ENCODE measurements at regions not wholly inside any gene's neighbourhood (a gene's known extent, or its start where the extent isn't known, plus 50 kb on each side); places are given as distances from the start of the nearest gene placed in this dataset.
"Not testable (repeated sequence)": the region's sequence is repeated elsewhere in the genome, so short reads cannot be mapped to it uniquely, and the experiment has no call there.

- Histone ChIP-seq H3K9me3 (ENCODE audit: insufficient read depth, low read depth, low read length) (no peaks in the 10 kb centered on the region), H3K9ac (ENCODE audit: low read depth, low read length) (no peak overlapping the region), H3K36me3 (ENCODE audit: insufficient read depth, low read depth, low read length) (no peaks in the 10 kb centered on the region), H3K27ac (ENCODE audit: low read length) (no peak overlapping the region), H3K27me3 (ENCODE audit: insufficient read depth, low read length) (no peaks in the 10 kb centered on the region), H3K4me1 (ENCODE audit: insufficient read depth, low read length) (peaks cover 23% of the 10 kb centered on the region), H3K4me3 (ENCODE audit: low read length) (no peak overlapping the region)
Observed at GRCh38 chr12:33593753-33594152, 154.1 kb upstream of the SYT10 start.

GRCh38 chr12:33596061-33596460 is 156.4 kb upstream of the SYT10 start:
- Histone ChIP-seq H3K4me3 (ENCODE audit: low read length) (no peak overlapping the region), H3K36me3 (ENCODE audit: insufficient read depth, low read depth, low read length) (no peaks in the 10 kb centered on the region), H3K9me3 (ENCODE audit: insufficient read depth, low read depth, low read length) (no peaks in the 10 kb centered on the region), H3K9ac (ENCODE audit: low read depth, low read length) (no peak overlapping the region), H3K4me1 (ENCODE audit: insufficient read depth, low read length) (peaks cover 12% of the 10 kb centered on the region), H3K27ac (ENCODE audit: low read length) (no peak overlapping the region), H3K27me3 (ENCODE audit: insufficient read depth, low read length) (no peaks in the 10 kb centered on the region)

- peaks cover 8% of the 10 kb centered on the region for H3K4me1 ChIP-seq (ENCODE audit: insufficient read depth, low read length)
- H3K9me3 ChIP-seq (ENCODE audit: insufficient read depth, low read depth, low read length) = no peaks in the 10 kb centered on the region
- no peak overlapping the region for H3K9ac ChIP-seq (ENCODE audit: low read depth, low read length)
- no peaks in the 10 kb centered on the region for H3K36me3 ChIP-seq (ENCODE audit: insufficient read depth, low read depth, low read length)
- H3K27ac ChIP-seq (ENCODE audit: low read length) = no peak overlapping the region
- H3K27me3 ChIP-seq (ENCODE audit: insufficient read depth, low read length) = no peaks in the 10 kb centered on the region
- no peak overlapping the region for H3K4me3 ChIP-seq (ENCODE audit: low read length)
Observed at GRCh38 chr12:33596814-33597213, 157.2 kb upstream of the SYT10 start.

GRCh38 chr12:33602515-33602914 is 162.9 kb upstream of the SYT10 start:
- Histone ChIP-seq H3K27me3 (ENCODE audit: insufficient read depth, low read length) (no peaks in the 10 kb centered on the region), H3K4me1 (ENCODE audit: insufficient read depth, low read length) (peaks cover 6% of the 10 kb centered on the region), H3K36me3 (ENCODE audit: insufficient read depth, low read depth, low read length) (no peaks in the 10 kb centered on the region), H3K4me3 (ENCODE audit: low read length) (no peak overlapping the region), H3K9me3 (ENCODE audit: insufficient read depth, low read depth, low read length) (no peaks in the 10 kb centered on the region), H3K9ac (ENCODE audit: low read depth, low read length) (no peak overlapping the region), H3K27ac (ENCODE audit: low read length) (no peak overlapping the region)

GRCh38 chr12:33605757-33606156 is 166.1 kb upstream of the SYT10 start:
- Histone ChIP-seq H3K4me1 (ENCODE audit: insufficient read depth, low read length) (no peaks in the 10 kb centered on the region), H3K9ac (ENCODE audit: low read depth, low read length) (no peak overlapping the region), H3K9me3 (ENCODE audit: insufficient read depth, low read depth, low read length) (no peaks in the 10 kb centered on the region), H3K4me3 (ENCODE audit: low read length) (no peak overlapping the region), H3K27ac (ENCODE audit: low read length) (no peak overlapping the region), H3K36me3 (ENCODE audit: insufficient read depth, low read depth, low read length) (no peaks in the 10 kb centered on the region), H3K27me3 (ENCODE audit: insufficient read depth, low read length) (no peaks in the 10 kb centered on the region)

GRCh38 chr12:33609910-33610309 is 170.3 kb upstream of the SYT10 start:
- no peaks in the 10 kb centered on the region for H3K36me3 ChIP-seq (ENCODE audit: insufficient read depth, low read depth, low read length)
- H3K4me1 ChIP-seq (ENCODE audit: insufficient read depth, low read length) = no peaks in the 10 kb centered on the region
- no peaks in the 10 kb centered on the region for H3K9me3 ChIP-seq (ENCODE audit: insufficient read depth, low read depth, low read length)
- no peak overlapping the region for H3K4me3 ChIP-seq (ENCODE audit: low read length)
- no peaks in the 10 kb centered on the region for H3K27me3 ChIP-seq (ENCODE audit: insufficient read depth, low read length)
- no peak overlapping the region for H3K9ac ChIP-seq (ENCODE audit: low read depth, low read length)
- H3K27ac ChIP-seq (ENCODE audit: low read length) = no peak overlapping the region

GRCh38 chr12:33614630-33615029 is 175.0 kb upstream of the SYT10 start:
- H3K27me3 ChIP-seq (ENCODE audit: insufficient read depth, low read length) = no peaks in the 10 kb centered on the region
- no peak overlapping the region for H3K9ac ChIP-seq (ENCODE audit: low read depth, low read length)
- no peaks in the 10 kb centered on the region for H3K4me1 ChIP-seq (ENCODE audit: insufficient read depth, low read length)
- no peaks in the 10 kb centered on the region for H3K36me3 ChIP-seq (ENCODE audit: insufficient read depth, low read depth, low read length)
- H3K9me3 ChIP-seq (ENCODE audit: insufficient read depth, low read depth, low read length) = peaks cover 22% of the 10 kb centered on the region
- H3K27ac ChIP-seq (ENCODE audit: low read length) = no peak overlapping the region
- H3K4me3 ChIP-seq (ENCODE audit: low read length) = no peak overlapping the region

- no peak overlapping the region for H3K9ac ChIP-seq (ENCODE audit: low read depth, low read length)
- no peaks in the 10 kb centered on the region for H3K36me3 ChIP-seq (ENCODE audit: insufficient read depth, low read depth, low read length)
- no peak overlapping the region for H3K27ac ChIP-seq (ENCODE audit: low read length)
- H3K9me3 ChIP-seq (ENCODE audit: insufficient read depth, low read depth, low read length) = peaks cover 22% of the 10 kb centered on the region
- H3K4me3 ChIP-seq (ENCODE audit: low read length) = no peak overlapping the region
- no peaks in the 10 kb centered on the region for H3K4me1 ChIP-seq (ENCODE audit: insufficient read depth, low read length)
- H3K27me3 ChIP-seq (ENCODE audit: insufficient read depth, low read length) = no peaks in the 10 kb centered on the region
Observed at GRCh38 chr12:33617218-33617617, 177.6 kb upstream of the SYT10 start.

- H3K27me3 ChIP-seq (ENCODE audit: insufficient read depth, low read length) = no peaks in the 10 kb centered on the region
- H3K4me1 ChIP-seq (ENCODE audit: insufficient read depth, low read length) = peaks cover 2% of the 10 kb centered on the region; the same call in 1 of the 2 replicates
- H3K36me3 ChIP-seq (ENCODE audit: insufficient read depth, low read depth, low read length) = no peaks in the 10 kb centered on the region
- H3K9me3 ChIP-seq (ENCODE audit: insufficient read depth, low read depth, low read length) = no peaks in the 10 kb centered on the region
- H3K27ac ChIP-seq (ENCODE audit: low read length) = no peak overlapping the region
- no peak overlapping the region for H3K4me3 ChIP-seq (ENCODE audit: low read length)
- H3K9ac ChIP-seq (ENCODE audit: low read depth, low read length) = no peak overlapping the region
Observed at GRCh38 chr12:33628087-33628486, 188.5 kb upstream of the SYT10 start.

- H3K36me3 ChIP-seq (ENCODE audit: insufficient read depth, low read depth, low read length) = no peaks in the 10 kb centered on the region
- no peak overlapping the region for H3K27ac ChIP-seq (ENCODE audit: low read length)
- H3K4me1 ChIP-seq (ENCODE audit: insufficient read depth, low read length) = no peaks in the 10 kb centered on the region
- H3K9ac ChIP-seq (ENCODE audit: low read depth, low read length) = no peak overlapping the region
- H3K4me3 ChIP-seq (ENCODE audit: low read length) = no peak overlapping the region
- H3K9me3 ChIP-seq (ENCODE audit: insufficient read depth, low read depth, low read length) = no peaks in the 10 kb centered on the region
- H3K27me3 ChIP-seq (ENCODE audit: insufficient read depth, low read length) = no peaks in the 10 kb centered on the region
Observed at GRCh38 chr12:33634544-33634943, 194.9 kb upstream of the SYT10 start.

- not testable (repeated sequence) for H3K9ac ChIP-seq (ENCODE audit: low read depth, low read length); H3K9me3 ChIP-seq (ENCODE audit: insufficient read depth, low read depth, low read length); H3K36me3 ChIP-seq (ENCODE audit: insufficient read depth, low read depth, low read length); H3K27me3 ChIP-seq (ENCODE audit: insufficient read depth, low read length); H3K4me3 ChIP-seq (ENCODE audit: low read length); H3K27ac ChIP-seq (ENCODE audit: low read length)
- peaks cover 10% of the 10 kb centered on the region; the same call in 1 of the 2 replicates for H3K4me1 ChIP-seq (ENCODE audit: insufficient read depth, low read length)
Observed at GRCh38 chr12:33636930-33637329, 197.3 kb upstream of the SYT10 start.

- peak overlapping the region; percentile 10 for H3K27ac ChIP-seq (ENCODE audit: low read length)
- H3K4me3 ChIP-seq (ENCODE audit: low read length) = no peak overlapping the region
- no peak overlapping the region for H3K9ac ChIP-seq (ENCODE audit: low read depth, low read length)
- no peaks in the 10 kb centered on the region for H3K9me3 ChIP-seq (ENCODE audit: insufficient read depth, low read depth, low read length)
- H3K36me3 ChIP-seq (ENCODE audit: insufficient read depth, low read depth, low read length) = no peaks in the 10 kb centered on the region
- peaks cover 27% of the 10 kb centered on the region; the same call in 1 of the 2 replicates for H3K4me1 ChIP-seq (ENCODE audit: insufficient read depth, low read length)
- no peaks in the 10 kb centered on the region for H3K27me3 ChIP-seq (ENCODE audit: insufficient read depth, low read length)
Observed at GRCh38 chr12:33639975-33640374, 200.4 kb upstream of the SYT10 start.

- Histone ChIP-seq H3K9ac (ENCODE audit: low read depth, low read length) (no peak overlapping the region), H3K9me3 (ENCODE audit: insufficient read depth, low read depth, low read length) (peaks cover 44% of the 10 kb centered on the region)
Observed at GRCh38 chr12:33649992-33650391, 210.4 kb upstream of the SYT10 start.

More at GRCh38 chr12:33649992-33650391, 210.4 kb upstream of the SYT10 start:
- peak overlapping the region; percentile 30; the same call in 1 of the 2 replicates for H3K4me3 ChIP-seq (ENCODE audit: low read length)
- peak overlapping the region; percentile 49 for H3K27ac ChIP-seq (ENCODE audit: low read length)
- H3K27me3 ChIP-seq (ENCODE audit: insufficient read depth, low read length) = no peaks in the 10 kb centered on the region
- peaks cover 8% of the 10 kb centered on the region; the same call in 1 of the 2 replicates for H3K36me3 ChIP-seq (ENCODE audit: insufficient read depth, low read depth, low read length)
- peaks cover 8% of the 10 kb centered on the region for H3K4me1 ChIP-seq (ENCODE audit: insufficient read depth, low read length)
